Activated T-cell treated with anti-CD3 and anti-CD28 coated beads for 24 hours (primary cell): ENCODE measurements at regions not wholly inside any gene's neighbourhood (a gene's known extent, or its start where the extent isn't known, plus 50 kb on each side); places are given as distances from the start of the nearest gene placed in this dataset.

Source experiments
- DNase-seq: peaks from one replicate; pipeline ENCODE4 v3.0.0-alpha.2; 2020; ENCODE audit warnings: low read depth

DNA sequence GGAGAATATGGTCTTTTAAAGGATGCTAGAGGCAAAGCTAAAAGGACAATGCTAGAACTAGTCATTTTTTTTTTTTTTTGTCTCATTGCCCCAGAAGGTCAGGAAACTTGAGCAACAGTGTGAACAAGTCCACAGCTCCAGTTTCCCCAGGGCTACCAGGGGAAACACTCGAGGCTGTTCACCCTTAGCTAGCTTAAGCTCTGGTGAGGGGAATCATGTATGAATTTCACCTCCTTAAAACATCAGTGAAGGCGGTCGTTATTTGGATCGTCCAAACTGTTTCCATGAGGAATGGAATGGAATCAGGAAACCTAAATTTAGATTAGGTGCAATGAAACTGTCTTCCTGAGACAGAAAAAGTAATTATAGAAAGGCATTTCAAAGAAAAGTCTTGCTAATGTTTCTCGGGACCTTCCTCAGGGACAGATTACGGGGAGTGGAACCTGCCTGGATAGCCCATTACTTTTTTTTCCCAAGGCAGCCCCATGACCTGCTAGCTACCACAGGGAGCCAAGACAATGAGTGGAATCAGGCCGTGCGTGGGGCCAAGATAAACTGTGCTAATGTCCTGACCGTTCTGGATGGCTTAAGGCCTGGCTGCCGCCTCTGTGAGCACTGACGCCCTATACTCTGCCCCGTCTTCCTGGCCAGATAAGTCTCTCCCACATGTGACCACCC is 164.8 kb upstream of the SGK1 start:
- DNase-seq = no peak

GRCh38 chr6:134481966-134482365 is 164.1 kb upstream of the SGK1 start:
- no peak for DNase-seq

GRCh38 chr6:134480593-134480992 is 162.7 kb upstream of the SGK1 start:
- no peak for DNase-seq

GRCh38 chr6:134478764-134479399 is 161.0 kb upstream of the SGK1 start:
- no peak for DNase-seq

- DNase-seq = no peak
These were observed 160.2 kb upstream of the SGK1 start for GRCh38 chr6:134477991-134478635.

GRCh38 chr6:134474955-134475354 is 157.0 kb upstream of the SGK1 start:
- no peak for DNase-seq

- DNase-seq = no peak
These were observed 154.7 kb upstream of the SGK1 start for GRCh38 chr6:134472661-134473060.

- DNase-seq = no peak
These were observed 154.1 kb upstream of the SGK1 start for GRCh38 chr6:134472046-134472445.

DNA sequence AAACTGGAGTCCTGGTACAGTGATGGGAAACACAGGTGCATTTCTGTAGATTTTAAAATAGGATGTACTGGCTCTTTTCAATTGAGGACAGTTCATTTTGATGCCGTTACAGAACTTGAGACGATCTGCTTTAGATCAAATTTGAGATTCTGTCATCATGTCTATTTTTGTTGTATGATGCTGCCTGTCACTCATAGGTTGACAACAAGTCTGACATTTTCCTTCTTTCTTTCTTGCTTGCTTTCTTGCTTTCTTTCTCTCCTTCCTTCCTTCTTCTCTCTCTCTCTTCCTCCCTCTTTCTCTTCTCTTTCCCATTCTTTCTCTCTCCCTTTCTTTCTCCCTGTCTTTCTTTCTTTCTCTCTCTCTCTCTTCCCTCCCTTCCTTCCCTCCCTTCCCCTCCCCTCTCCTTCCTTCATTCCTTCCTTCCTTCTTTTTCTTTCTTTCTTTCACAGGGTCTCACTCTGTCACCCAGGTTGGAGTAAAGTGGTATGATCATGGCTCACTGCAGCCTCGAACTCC is 152.6 kb upstream of the SGK1 start:
- DNase-seq = no peak

GRCh38 chr6:134469702-134470456 is 152.0 kb upstream of the SGK1 start:
- DNase-seq = no peak

DNA sequence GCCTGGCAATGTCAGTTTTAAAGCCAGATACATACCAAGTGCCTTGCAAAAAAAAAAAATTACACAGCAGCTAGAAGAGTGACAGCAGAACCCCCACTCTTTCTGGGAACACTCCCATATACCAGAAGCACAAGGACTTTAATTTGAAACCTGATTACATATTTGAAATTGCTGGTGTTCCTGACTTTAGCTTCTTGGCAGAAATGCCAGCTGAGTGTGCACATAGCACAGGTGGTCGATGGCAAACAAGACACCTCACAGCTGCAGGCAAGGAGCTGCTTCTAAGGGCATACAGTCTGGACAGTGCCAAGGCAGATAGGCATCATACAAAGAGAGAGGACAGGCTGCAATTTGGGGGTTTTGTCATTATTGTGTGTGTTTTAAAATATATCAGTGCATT is 150.7 kb upstream of the SGK1 start:
- no peak for DNase-seq

- no peak for DNase-seq
These were observed 149.7 kb upstream of the SGK1 start for GRCh38 chr6:134467620-134468019.

GRCh38 chr6:134466771-134467525 is 149.0 kb upstream of the SGK1 start:
- DNase-seq = no peak

DNA sequence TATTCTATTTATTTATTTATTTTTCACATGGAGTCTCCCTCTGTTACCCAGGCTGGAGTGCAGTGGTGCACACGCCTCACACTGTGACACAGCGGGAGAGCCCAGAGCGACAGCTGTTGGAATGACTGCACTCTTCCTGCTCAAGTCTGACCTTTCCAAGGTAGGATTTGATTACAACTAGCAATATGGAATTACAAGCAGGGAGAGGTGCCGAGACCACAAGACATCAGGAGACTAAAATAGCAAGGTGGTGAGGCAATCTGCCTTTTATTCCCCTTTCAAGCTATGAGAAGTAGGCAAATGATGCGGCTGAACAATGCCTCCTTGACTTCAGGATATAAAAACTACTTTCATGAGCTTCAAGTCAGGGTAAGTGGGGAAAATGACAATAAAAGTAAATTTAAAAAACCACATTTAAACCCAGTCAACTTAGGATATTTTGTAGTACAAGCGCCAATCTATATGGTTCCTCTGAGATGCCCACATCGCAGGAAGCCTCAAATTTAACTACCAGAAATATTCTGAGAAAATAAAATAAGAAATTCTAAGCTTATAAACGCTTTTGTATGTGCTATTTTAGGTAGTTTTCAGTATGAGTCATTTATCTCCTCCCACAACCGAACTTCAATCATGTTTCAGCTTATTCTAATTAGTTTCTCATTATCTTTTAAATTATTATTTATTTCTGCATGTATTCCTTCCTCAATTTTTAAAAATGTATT is 146.9 kb upstream of the SGK1 start:
- DNase-seq = no peak

- DNase-seq = no peak
These were observed 141.1 kb upstream of the SGK1 start for GRCh38 chr6:134458857-134459657.

- DNase-seq = no peak
These were observed 140.0 kb upstream of the SGK1 start for GRCh38 chr6:134457941-134458340.

DNA sequence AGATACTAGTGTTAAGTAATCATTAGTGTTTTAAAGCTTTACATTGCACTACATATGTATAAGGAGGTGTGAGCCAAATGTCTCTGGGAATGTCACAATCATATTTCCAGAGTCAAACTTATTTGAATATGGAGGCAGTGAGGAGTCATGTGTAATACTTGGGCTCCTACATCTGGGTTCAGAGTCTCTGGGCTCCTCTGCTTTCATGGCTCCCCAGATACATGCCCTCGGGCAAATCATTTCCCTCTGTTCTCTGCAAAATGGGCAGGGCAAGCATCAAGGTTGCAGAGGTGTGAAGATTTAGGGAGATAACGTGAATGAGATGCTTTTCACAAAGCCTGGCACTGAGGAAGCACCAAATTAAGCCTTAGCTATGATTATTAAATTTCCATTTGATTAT is 138.3 kb upstream of the SGK1 start:
- DNase-seq = no peak

DNA sequence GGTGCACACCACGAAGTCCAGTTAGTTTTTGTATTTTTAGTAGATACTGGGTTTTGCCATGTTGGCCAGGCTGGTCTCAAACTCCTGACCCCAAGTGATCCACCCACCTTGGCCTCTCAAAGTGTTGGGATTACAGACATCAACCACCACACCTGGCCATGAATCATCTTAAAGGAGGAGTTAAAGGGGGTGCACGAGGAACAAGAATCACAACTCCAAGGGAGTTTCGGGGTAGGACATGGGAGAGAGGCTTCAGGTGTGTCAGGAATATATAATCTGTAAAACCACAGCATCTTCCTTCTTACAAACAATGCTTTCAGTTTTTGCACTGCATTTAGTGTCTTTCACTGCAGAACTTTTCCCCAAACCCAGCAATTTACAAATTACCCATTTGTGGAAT is 137.4 kb upstream of the SGK1 start:
- no peak for DNase-seq

- DNase-seq = no peak
These were observed 136.9 kb upstream of the SGK1 start for GRCh38 chr6:134454794-134455193.

- DNase-seq = no peak
These were observed 136.0 kb upstream of the SGK1 start for GRCh38 chr6:134453792-134454510.
